ENCODE measurements at regions not wholly inside any gene's neighbourhood (a gene's known extent, or its start where the extent isn't known, plus 50 kb on each side); places are given as distances from the start of the nearest gene placed in this dataset.

DNA sequence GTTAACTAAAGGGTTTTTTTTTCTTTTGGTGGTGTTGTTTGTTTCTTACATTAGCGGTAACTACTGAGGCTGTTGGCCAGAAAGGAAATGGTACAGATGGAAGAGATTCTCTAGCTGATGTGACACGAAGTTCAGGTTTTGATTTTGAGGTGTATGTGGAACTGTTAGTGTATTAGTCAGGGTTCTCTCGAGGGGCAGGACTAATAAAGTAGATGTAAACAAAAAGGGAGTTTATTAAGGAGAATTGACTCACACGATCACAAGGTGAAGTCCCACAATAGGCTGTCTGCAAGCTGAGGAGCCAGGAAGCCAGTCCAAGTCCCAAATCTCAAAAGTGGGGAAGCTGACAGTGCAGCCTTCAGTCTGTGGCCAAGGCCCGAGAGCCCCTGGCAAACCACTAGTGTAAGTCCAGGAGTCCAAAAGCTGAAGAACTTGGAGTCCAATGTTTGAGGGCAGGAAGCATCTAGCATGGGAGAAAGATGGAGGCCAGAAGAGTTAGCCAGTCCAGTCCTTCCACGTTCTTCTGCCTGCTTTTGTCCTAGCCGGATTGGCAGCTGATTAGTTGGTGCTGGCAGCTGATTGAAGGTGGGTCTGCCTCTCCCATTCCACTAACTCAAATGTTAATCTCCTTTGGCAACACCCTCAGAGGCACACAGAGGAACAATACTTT, 577.6 kb downstream of the EFNB2 start:
- TF ChIP-seq MYC (IDR thresholded peaks at IDR 0.05; ENCODE audit: low read depth, low read length) (no peak), POLR2A (IDR thresholded peaks at IDR 0.05; ENCODE audit: extremely low read depth, insufficient read length) (no peak)
- TF ChIP-seq, protein P1, sequence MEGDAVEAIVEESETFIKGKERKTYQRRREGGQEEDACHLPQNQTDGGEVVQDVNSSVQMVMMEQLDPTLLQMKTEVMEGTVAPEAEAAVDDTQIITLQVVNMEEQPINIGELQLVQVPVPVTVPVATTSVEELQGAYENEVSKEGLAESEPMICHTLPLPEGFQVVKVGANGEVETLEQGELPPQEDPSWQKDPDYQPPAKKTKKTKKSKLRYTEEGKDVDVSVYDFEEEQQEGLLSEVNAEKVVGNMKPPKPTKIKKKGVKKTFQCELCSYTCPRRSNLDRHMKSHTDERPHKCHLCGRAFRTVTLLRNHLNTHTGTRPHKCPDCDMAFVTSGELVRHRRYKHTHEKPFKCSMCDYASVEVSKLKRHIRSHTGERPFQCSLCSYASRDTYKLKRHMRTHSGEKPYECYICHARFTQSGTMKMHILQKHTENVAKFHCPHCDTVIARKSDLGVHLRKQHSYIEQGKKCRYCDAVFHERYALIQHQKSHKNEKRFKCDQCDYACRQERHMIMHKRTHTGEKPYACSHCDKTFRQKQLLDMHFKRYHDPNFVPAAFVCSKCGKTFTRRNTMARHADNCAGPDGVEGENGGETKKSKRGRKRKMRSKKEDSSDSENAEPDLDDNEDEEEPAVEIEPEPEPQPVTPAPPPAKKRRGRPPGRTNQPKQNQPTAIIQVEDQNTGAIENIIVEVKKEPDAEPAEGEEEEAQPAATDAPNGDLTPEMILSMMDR (IDR thresholded peaks at IDR 0.05; ENCODE audit: low read depth, low read length): no peak
- TF ChIP-seq, protein P2, sequence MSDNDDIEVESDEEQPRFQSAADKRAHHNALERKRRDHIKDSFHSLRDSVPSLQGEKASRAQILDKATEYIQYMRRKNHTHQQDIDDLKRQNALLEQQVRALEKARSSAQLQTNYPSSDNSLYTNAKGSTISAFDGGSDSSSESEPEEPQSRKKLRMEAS (IDR thresholded peaks at IDR 0.05; ENCODE audit: low read depth, low read length): no peak
- H3K4me3 ChIP-seq (ENCODE audit: low read depth, low read length): no peak overlapping the region
- no peak for DNase-seq (ENCODE audit: low read depth)

- TF ChIP-seq, protein P2 (IDR thresholded peaks at IDR 0.05; ENCODE audit: low read depth, low read length): no peak
- TF ChIP-seq, protein P1 (IDR thresholded peaks at IDR 0.05; ENCODE audit: low read depth, low read length): no peak
- TF ChIP-seq POLR2A (IDR thresholded peaks at IDR 0.05; ENCODE audit: extremely low read depth, insufficient read length): no peak
- no peak for TF ChIP-seq MYC (IDR thresholded peaks at IDR 0.05; ENCODE audit: low read depth, low read length)
- H3K4me3 ChIP-seq (ENCODE audit: low read depth, low read length): no peak overlapping the region
- DNase-seq (ENCODE audit: low read depth): no peak
Measured at GRCh38 chr13:105956921-105957320, 578.5 kb downstream of the EFNB2 start.

DNA sequence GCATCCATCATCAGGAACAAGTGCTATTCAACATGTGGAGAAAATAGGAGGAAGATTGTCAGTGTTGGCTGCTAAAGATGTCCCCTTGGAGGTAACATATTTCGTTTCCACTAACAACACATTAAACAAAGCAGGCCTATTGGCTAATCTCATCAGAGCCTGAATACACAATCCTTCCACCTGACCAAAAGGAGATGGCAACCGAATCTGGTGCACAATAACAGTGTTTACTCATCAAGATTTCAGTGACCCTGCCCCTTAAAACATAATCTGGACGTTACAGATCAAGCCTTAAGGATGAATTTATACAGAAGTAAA, 582.5 kb downstream of the EFNB2 start:
- H3K4me3 ChIP-seq (ENCODE audit: low read depth, low read length): no peak overlapping the region
- TF ChIP-seq MYC (IDR thresholded peaks at IDR 0.05; ENCODE audit: low read depth, low read length) (no peak), POLR2A (IDR thresholded peaks at IDR 0.05; ENCODE audit: extremely low read depth, insufficient read length) (no peak)
- TF ChIP-seq, protein P2 (IDR thresholded peaks at IDR 0.05; ENCODE audit: low read depth, low read length): no peak
- TF ChIP-seq, protein P1 (IDR thresholded peaks at IDR 0.05; ENCODE audit: low read depth, low read length): no peak
- no peak for DNase-seq (ENCODE audit: low read depth)

GRCh38 chr13:105952233-105952972, 583.1 kb downstream of the EFNB2 start:
- TF ChIP-seq, protein P2 (IDR thresholded peaks at IDR 0.05; ENCODE audit: low read depth, low read length): no peak
- TF ChIP-seq, protein P1 (IDR thresholded peaks at IDR 0.05; ENCODE audit: low read depth, low read length): no peak
- TF ChIP-seq MYC (IDR thresholded peaks at IDR 0.05; ENCODE audit: low read depth, low read length) (no peak), POLR2A (IDR thresholded peaks at IDR 0.05; ENCODE audit: extremely low read depth, insufficient read length) (no peak)
- no peak for DNase-seq (ENCODE audit: low read depth)
- no peak overlapping the region for H3K4me3 ChIP-seq (ENCODE audit: low read depth, low read length)

DNA sequence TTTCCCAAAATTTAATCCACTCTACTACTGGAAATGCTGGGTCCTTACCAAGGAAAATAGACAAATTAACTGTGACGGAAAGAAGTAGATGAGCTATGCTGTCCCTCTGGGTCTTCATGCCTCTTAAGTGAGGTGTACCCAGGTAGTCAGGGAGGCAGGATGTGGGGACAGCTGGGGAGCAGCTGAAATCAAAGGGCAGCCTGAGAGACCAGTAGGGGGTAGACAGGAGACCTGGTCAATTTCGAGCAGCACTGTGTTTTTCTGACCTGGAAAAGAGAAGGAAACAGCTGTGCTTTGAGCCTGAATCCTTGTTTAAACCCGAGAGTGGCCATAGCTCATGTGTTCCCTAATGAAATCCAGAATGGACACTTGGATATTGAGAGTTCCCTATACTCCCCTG, 587.3 kb downstream of the EFNB2 start:
- no peak overlapping the region for H3K4me3 ChIP-seq (ENCODE audit: low read depth, low read length)
- TF ChIP-seq MYC (IDR thresholded peaks at IDR 0.05; ENCODE audit: low read depth, low read length) (no peak), POLR2A (IDR thresholded peaks at IDR 0.05; ENCODE audit: extremely low read depth, insufficient read length) (no peak)
- TF ChIP-seq, protein P1 (IDR thresholded peaks at IDR 0.05; ENCODE audit: low read depth, low read length): no peak
- TF ChIP-seq, protein P2 (IDR thresholded peaks at IDR 0.05; ENCODE audit: low read depth, low read length): no peak
- DNase-seq (ENCODE audit: low read depth): no peak

Measured in NB4 (cell line).